Sigmoid colon (tissue), 6 donors: ENCODE measurements at regions not wholly inside any gene's neighbourhood (a gene's known extent, or its start where the extent isn't known, plus 50 kb on each side); places are given as distances from the start of the nearest gene placed in this dataset.

Experiments used
- DNase-seq: peaks from one replicate; pipeline ENCODE4 v3.0.0-alpha.2; 2019
- H3K27ac ChIP-seq, 4 donors: fragments of 200-600 bp; sonication (generic); one replicate each; pipeline ENCODE4 v1.5.1; 2016 to 2019; ENCODE audit warnings: mild to moderate bottlenecking in 1 of 4
- H3K27me3 ChIP-seq, 3 donors: fragments of 200-600 bp; sonication (generic); one replicate each; pipeline ENCODE4 v1.5.1; 2019; ENCODE audit warnings: mild to moderate bottlenecking in 1 of 3
- H3K36me3 ChIP-seq, 4 donors: fragments of 200-600 bp; sonication (generic); one replicate each; pipeline ENCODE4 v1.5.1; 2016 to 2019
- H3K4me1 ChIP-seq, 4 donors: fragments of 200-600 bp; sonication (generic); one replicate each; pipeline ENCODE4 v1.5.1; 2017 to 2019
- H3K4me3 ChIP-seq, 4 donors: fragments of 200-600 bp; sonication (generic); one replicate each; pipeline ENCODE4 v1.5.1; 2017 to 2019; ENCODE audit warnings: mild to moderate bottlenecking in 2 of 4, moderate library complexity in 1 of 4
- H3K9me3 ChIP-seq, 4 donors: fragments of 200-600 bp in 3 of 4; sonication (generic) in 3 of 4; one replicate each; pipeline versions ENCODE4 v1.5.1 to v1.6.1; 2013 to 2019
- CTCF ChIP-seq, 4 experiments: fragments of 450-650 bp in 3 of 4; fragments of 200-600 bp in 1 of 4; IDR thresholded peaks; one replicate each; pipeline ENCODE4 v1.5.1; 2016 to 2019; ENCODE audit warnings: antibody characterized with exemption in 4 of 4, mild to moderate bottlenecking in 3 of 4, moderate library complexity in 2 of 4
- EP300 ChIP-seq, 4 donors: sonication (generic); formaldehyde crosslinking; IDR thresholded peaks; one replicate each; pipeline ENCODE4 v1.6.1; 2017; ENCODE audit warnings: antibody characterized with exemption in 4 of 4
- POLR2A ChIP-seq, 2 donors: fragments of 450-650 bp; IDR thresholded peaks; one replicate each; pipeline ENCODE4 v1.6.1; 2016; ENCODE audit warnings: antibody characterized with exemption in 2 of 2, mild to moderate bottlenecking in 2 of 2, moderate library complexity in 2 of 2
- POLR2AphosphoS5 ChIP-seq, 4 donors: sonication (generic); formaldehyde crosslinking; IDR thresholded peaks; one replicate each; pipeline ENCODE4 v1.6.1; 2017; ENCODE audit warnings: antibody characterized with exemption in 4 of 4
- WGBS, 2 donors: extraction: QIAGEN DNeasy Blood & Tissue Kit; methylation state at CpG; one replicate each; pipeline ENCODE4 v1.1.7; 2013; 5-methylcytosine and 5-hydroxymethylcytosine counted together
- intact Hi-C: fragments of 100-400 bp; cut with DNase I; formaldehyde crosslinking; loops from one replicate; pipeline ENCODE4 v1.15.1; 2023
- donor health status: healthy with polysubstance abuse.
- donor health status: healthy.

- Histone ChIP-seq H3K4me3 (no peak overlapping the region), H3K9me3 (no peaks in the 10 kb centered on the region), H3K27ac (no peak overlapping the region), H3K4me1 (no peaks in the 10 kb centered on the region), H3K27me3 (peaks cover 0 to 15% (median 0%) of the 10 kb centered on the region in 3 donors), H3K36me3 (no peaks in the 10 kb centered on the region)
- no peak for DNase-seq
- TF ChIP-seq POLR2A (IDR thresholded peaks at IDR 0.05) = no peak
- peak in 2 of 4 experiments; percentile 12 to 15 for TF ChIP-seq CTCF (IDR thresholded peaks at IDR 0.05)
- WGBS, 2 donors = 79 to 82% methylated on average over 9 of the region's 9 CpGs
- intact Hi-C loops = no loop called here
Measured at GRCh38 chr11:71372693-71373657, 75.2 kb downstream of the DHCR7 start.

- 88 to 95% methylated on average over 2 of the region's 2 CpGs for WGBS, 2 donors
Measured at GRCh38 chr11:71371674-71372069, 76.5 kb downstream of the DHCR7 start.

GRCh38 chr11:71370895-71371673, 77.1 kb downstream of the DHCR7 start:
- intact Hi-C loops = no loop called here
- Histone ChIP-seq H3K27ac (no peak overlapping the region), H3K36me3 (no peaks in the 10 kb centered on the region), H3K27me3 (peaks cover 0 to 15% (median 0%) of the 10 kb centered on the region in 3 donors), H3K9me3 (no peaks in the 10 kb centered on the region), H3K4me1 (no peaks in the 10 kb centered on the region), H3K4me3 (no peak overlapping the region)
- WGBS, 2 donors = 86% methylated on average over 21 of the region's 21 CpGs
- no peak for DNase-seq
- TF ChIP-seq POLR2AphosphoS5 (IDR thresholded peaks at IDR 0.05) = no peak
- TF ChIP-seq CTCF (IDR thresholded peaks at IDR 0.05) = no peak
- no peak for TF ChIP-seq EP300 (IDR thresholded peaks at IDR 0.05)
- TF ChIP-seq POLR2A (IDR thresholded peaks at IDR 0.05) = no peak

More at GRCh38 chr11:71371674-71372069, 76.5 kb downstream of the DHCR7 start:
- H3K4me3 ChIP-seq = no peak overlapping the region
- intact Hi-C loops = no loop called here
- no peak for DNase-seq
- peaks cover 0 to 15% (median 0%) of the 10 kb centered on the region in 3 donors for H3K27me3 ChIP-seq
- H3K27ac ChIP-seq = no peak overlapping the region
- no peaks in the 10 kb centered on the region for H3K9me3 ChIP-seq
- TF ChIP-seq CTCF (IDR thresholded peaks at IDR 0.05) = no peak
- no peak for TF ChIP-seq POLR2A (IDR thresholded peaks at IDR 0.05)
- H3K36me3 ChIP-seq = no peaks in the 10 kb centered on the region
- no peaks in the 10 kb centered on the region for H3K4me1 ChIP-seq

- TF ChIP-seq POLR2A (IDR thresholded peaks at IDR 0.05) (no peak), EP300 (IDR thresholded peaks at IDR 0.05) (no peak), CTCF (IDR thresholded peaks at IDR 0.05) (no peak), POLR2AphosphoS5 (IDR thresholded peaks at IDR 0.05) (no peak)
- no peaks in the 10 kb centered on the region for H3K9me3 ChIP-seq
- intact Hi-C loops = no loop called here
- H3K4me3 ChIP-seq = no peak overlapping the region
- no peak for DNase-seq
- H3K27me3 ChIP-seq = peaks cover 0 to 15% (median 0%) of the 10 kb centered on the region in 3 donors
- H3K4me1 ChIP-seq = no peaks in the 10 kb centered on the region
- no peak overlapping the region for H3K27ac ChIP-seq
- 89 to 93% methylated on average over 6 of the region's 6 CpGs for WGBS, 2 donors
- no peaks in the 10 kb centered on the region for H3K36me3 ChIP-seq
Measured at GRCh38 chr11:71370020-71370747, 78.0 kb downstream of the DHCR7 start.
